GM10266 (cell line): ENCODE measurements at regions not wholly inside any gene's neighbourhood (a gene's known extent, or its start where the extent isn't known, plus 50 kb on each side); places are given as distances from the start of the nearest gene placed in this dataset.

Source experiments
- DNase-seq: peaks from one replicate; pipeline ENCODE4 v3.0.0; 2012; ENCODE audit errors: extremely low spot score
- TF ChIP-seq, protein P1 (sequence below): IDR thresholded peaks from 2 replicates; pipeline ENCODE4 v1.5.1; 2012; ENCODE audit warnings: mild to moderate bottlenecking, low read depth; ENCODE audit not compliant: control insufficient read depth, insufficient read depth; ENCODE audit errors: missing control alignments

GRCh38 chr12:89933911-89934310 lies 225.3 kb upstream of the ATP2B1 start:
- TF ChIP-seq, protein P1, sequence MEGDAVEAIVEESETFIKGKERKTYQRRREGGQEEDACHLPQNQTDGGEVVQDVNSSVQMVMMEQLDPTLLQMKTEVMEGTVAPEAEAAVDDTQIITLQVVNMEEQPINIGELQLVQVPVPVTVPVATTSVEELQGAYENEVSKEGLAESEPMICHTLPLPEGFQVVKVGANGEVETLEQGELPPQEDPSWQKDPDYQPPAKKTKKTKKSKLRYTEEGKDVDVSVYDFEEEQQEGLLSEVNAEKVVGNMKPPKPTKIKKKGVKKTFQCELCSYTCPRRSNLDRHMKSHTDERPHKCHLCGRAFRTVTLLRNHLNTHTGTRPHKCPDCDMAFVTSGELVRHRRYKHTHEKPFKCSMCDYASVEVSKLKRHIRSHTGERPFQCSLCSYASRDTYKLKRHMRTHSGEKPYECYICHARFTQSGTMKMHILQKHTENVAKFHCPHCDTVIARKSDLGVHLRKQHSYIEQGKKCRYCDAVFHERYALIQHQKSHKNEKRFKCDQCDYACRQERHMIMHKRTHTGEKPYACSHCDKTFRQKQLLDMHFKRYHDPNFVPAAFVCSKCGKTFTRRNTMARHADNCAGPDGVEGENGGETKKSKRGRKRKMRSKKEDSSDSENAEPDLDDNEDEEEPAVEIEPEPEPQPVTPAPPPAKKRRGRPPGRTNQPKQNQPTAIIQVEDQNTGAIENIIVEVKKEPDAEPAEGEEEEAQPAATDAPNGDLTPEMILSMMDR: no peak
- DNase-seq: no peak

GRCh38 chr12:89932954-89933353 lies 224.3 kb upstream of the ATP2B1 start:
- TF ChIP-seq, protein P1: no peak
- no peak for DNase-seq

GRCh38 chr12:89928467-89928866 lies 219.8 kb upstream of the ATP2B1 start:
- no peak for DNase-seq
- TF ChIP-seq, protein P1: no peak

GRCh38 chr12:89927226-89927698 lies 218.6 kb upstream of the ATP2B1 start:
- peak; percentile 83 for DNase-seq
- TF ChIP-seq, protein P1: no peak

DNA sequence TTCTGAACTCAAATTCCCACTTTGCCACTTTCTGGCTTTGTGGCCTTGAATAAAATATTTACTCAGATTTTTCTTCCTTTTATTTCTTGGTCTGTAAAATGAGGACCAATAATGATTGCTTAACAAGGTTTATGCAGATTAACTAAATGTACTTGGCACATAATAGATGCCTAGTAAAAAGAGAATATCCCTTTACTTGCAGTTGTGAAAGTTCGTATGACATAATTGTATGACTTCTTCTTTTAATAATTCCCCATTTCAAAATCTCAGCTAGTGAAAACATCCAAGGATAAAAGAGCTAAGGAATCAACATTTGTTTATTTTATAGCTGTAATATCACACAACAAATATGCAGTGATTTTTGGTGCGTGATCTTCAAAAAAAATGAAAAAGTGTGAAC lies 215.6 kb upstream of the ATP2B1 start:
- TF ChIP-seq, protein P1: no peak
- no peak for DNase-seq

DNA sequence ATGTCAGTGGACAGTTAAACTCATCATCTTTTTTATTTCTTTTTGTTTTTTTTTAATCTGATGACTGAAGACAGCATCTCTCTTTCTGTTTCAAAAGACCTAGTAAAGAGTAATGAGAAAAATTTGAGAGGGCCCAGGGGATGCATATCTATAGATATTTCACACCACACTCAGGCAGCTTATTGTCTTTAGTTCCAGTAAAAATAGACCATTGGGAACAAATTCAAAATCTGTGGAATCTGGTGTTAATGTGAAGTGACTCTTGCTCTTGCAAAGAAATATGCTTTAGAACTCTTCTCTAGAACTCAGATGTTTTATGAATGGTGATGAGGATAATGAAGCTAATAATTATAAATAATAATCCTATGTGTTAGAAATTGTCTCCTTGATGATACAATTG lies 214.5 kb upstream of the ATP2B1 start:
- TF ChIP-seq, protein P1: no peak
- DNase-seq: no peak

GRCh38 chr12:89920866-89921265 lies 212.2 kb upstream of the ATP2B1 start:
- TF ChIP-seq, protein P1: no peak

More at GRCh38 chr12:89920866-89921265, 212.2 kb upstream of the ATP2B1 start:
- no peak for DNase-seq
